Posterior vena cava (tissue), 2 donors: ENCODE measurements at regions not wholly inside any gene's neighbourhood (a gene's known extent, or its start where the extent isn't known, plus 50 kb on each side); places are given as distances from the start of the nearest gene placed in this dataset.
"Not testable (repeated sequence)": the region's sequence is repeated elsewhere in the genome, so short reads cannot be mapped to it uniquely, and the experiment has no call there.

Source experiments
- DNase-seq: peaks from one replicate; pipeline ENCODE4 v3.0.0-alpha.2; 2020; ENCODE audit warnings: low spot score
- intact Hi-C, 2 donors: fragments of 100-400 bp; cut with DNase I; formaldehyde crosslinking; loops; one replicate each; pipeline versions ENCODE4 v1.14.1 to v1.14.2; 2022 to 2023
- donor health status: DM: yes; HTN: yes; CAD: no.
- donor health status: DM: yes; HTN: yes; CAD: no.

- intact Hi-C loops, result no loop called here
- no peak for DNase-seq
Measured at GRCh38 chr9:1871626-1872419, 143.3 kb upstream of the SMARCA2 start.

- intact Hi-C loops, result no loop called here
- DNase-seq, result no peak
Measured at GRCh38 chr9:1875251-1875851, 139.8 kb upstream of the SMARCA2 start.

- intact Hi-C loops, result no loop called here
- DNase-seq, result no peak
Measured at GRCh38 chr9:1875921-1876448, 139.2 kb upstream of the SMARCA2 start.

- intact Hi-C loops, result no loop called here
- no peak for DNase-seq
Measured at GRCh38 chr9:1876891-1877496, 138.2 kb upstream of the SMARCA2 start.

GRCh38 chr9:1877951-1878350 is 137.2 kb upstream of the SMARCA2 start:
- no peak for DNase-seq
- intact Hi-C loops, result no loop called here

- intact Hi-C loops, result no loop called here
- no peak for DNase-seq
Measured at GRCh38 chr9:1878811-1879210, 136.3 kb upstream of the SMARCA2 start.

GRCh38 chr9:1879501-1879900 is 135.6 kb upstream of the SMARCA2 start:
- intact Hi-C loops, result no loop called here
- DNase-seq, result no peak

GRCh38 chr9:1880038-1880565 is 135.0 kb upstream of the SMARCA2 start:
- no peak for DNase-seq
- intact Hi-C loops, result no loop called here

- DNase-seq, result no peak
- intact Hi-C loops, result no loop called here
Measured at GRCh38 chr9:1881708-1882295, 133.3 kb upstream of the SMARCA2 start.

GRCh38 chr9:1882711-1883403 is 132.3 kb upstream of the SMARCA2 start:
- DNase-seq, result no peak
- intact Hi-C loops, result no loop called here

- no peak for DNase-seq
- intact Hi-C loops, result no loop called here
Measured at GRCh38 chr9:1890201-1890600, 124.9 kb upstream of the SMARCA2 start.

- DNase-seq, result no peak
- intact Hi-C loops, result no loop called here
Measured at GRCh38 chr9:1890816-1891215, 124.3 kb upstream of the SMARCA2 start.

- DNase-seq, intact Hi-C loops: not testable (repeated sequence)
Measured at GRCh38 chr9:1903080-1903704, 112.0 kb upstream of the SMARCA2 start.

GRCh38 chr9:1907465-1907864 is 107.7 kb upstream of the SMARCA2 start:
- intact Hi-C loops, result no loop called here
- no peak for DNase-seq

- intact Hi-C loops, result no loop called here
- DNase-seq, result no peak
Measured at GRCh38 chr9:1909322-1909721, 105.8 kb upstream of the SMARCA2 start.

GRCh38 chr9:1910269-1910811 is 104.8 kb upstream of the SMARCA2 start:
- intact Hi-C loops, result no loop called here
- no peak for DNase-seq

GRCh38 chr9:1913631-1914330 is 101.4 kb upstream of the SMARCA2 start:
- intact Hi-C loops, result no loop called here
- DNase-seq, result no peak

GRCh38 chr9:1916095-1916494 is 99.1 kb upstream of the SMARCA2 start:
- no peak for DNase-seq
- intact Hi-C loops, result no loop called here
